ENCODE measurements at regions not wholly inside any gene's neighbourhood (a gene's known extent, or its start where the extent isn't known, plus 50 kb on each side); places are given as distances from the start of the nearest gene placed in this dataset.
A peak's percentile ranks its signal among the peaks of the same experiment; 100 is the strongest.

DNA sequence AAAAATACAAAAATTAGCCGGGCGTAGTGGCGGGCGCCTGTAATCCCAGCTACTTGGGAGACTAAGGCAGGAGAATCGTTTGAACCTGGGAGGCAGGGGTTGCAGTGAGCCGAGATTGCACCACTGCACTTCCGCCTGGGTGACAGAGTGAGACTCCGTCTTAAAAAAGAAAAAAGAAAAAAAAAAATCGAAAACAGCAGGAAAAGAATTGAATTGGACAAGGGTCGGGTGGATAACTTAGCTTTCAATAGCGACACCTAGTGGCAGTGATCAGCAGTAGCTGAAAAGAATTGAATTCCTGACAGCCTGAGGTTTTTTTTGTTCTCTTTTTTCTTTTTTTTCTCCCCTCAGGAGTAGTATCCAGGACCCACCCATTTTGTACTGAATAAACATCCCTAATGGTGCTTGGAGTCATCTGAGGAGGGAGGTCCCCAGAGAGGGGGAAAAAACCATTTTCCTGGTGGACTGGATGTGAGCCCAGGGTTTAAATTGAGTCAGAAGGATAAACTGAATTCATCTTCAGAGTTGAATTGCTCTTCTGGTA, 55.1 kb downstream of the CYCS start:
- Histone ChIP-seq H3K9ac (ENCODE audit: low read depth in 1 of 2, low read length in 2 of 2) (peak overlapping the region; percentile 6), H3K36me3 (ENCODE audit: control insufficient read depth in 2 of 2, insufficient read depth in 2 of 2, low read length in 2 of 2) (no peaks in the 10 kb centered on the region), H3K4me1 (ENCODE audit: control insufficient read depth in 2 of 2, insufficient read depth in 2 of 2, low read length in 2 of 2) (no peaks in the 10 kb centered on the region), H3K27ac (ENCODE audit: low read depth in 2 of 2, low read length in 2 of 2) (no peak overlapping the region), H3K27me3 (ENCODE audit: control insufficient read depth in 2 of 2, insufficient read depth in 2 of 2, low read length in 2 of 2) (no peaks in the 10 kb centered on the region), H3K4me3 (ENCODE audit: low read length in 2 of 2) (peak overlapping the region; percentile 40 to 50), H3K9me3 (ENCODE audit: control insufficient read depth in 2 of 2, low read length in 2 of 2) (no peaks in the 10 kb centered on the region)

DNA sequence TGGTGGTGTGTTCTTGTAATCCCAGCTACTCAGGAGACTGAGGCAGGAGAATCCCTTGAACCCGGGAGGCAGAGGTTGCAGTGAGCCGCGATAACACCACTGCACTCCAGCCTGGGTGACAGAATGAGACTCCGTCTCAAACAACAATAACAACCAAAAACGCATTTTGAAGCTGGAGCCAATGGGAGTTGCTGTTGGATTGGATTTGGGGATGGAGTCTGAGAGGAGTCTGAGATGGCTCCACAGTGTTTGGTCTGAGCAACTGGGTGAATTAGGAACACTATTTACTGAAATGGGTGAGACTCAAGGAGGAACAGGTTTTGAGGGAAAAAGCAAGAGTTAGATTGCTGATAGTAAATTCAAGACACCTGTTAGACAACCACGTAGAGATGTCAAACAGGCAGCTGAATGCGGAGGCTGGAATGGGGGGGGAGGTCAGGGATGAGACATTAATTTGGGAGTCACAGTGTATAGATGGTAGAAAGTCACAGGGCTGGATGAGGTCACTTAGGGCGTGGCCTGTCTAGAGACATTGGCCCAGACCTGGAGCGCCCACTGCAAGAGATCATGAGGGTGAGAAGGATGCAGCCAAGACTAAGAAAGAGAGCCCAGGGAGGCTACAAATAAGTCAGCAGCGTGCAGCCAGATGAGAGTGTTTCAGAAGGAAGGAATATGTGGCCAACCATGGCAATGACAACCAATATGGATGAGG, 56.4 kb downstream of the CYCS start:
- Histone ChIP-seq H3K9me3 (ENCODE audit: control insufficient read depth in 2 of 2, low read length in 2 of 2) (no peaks in the 10 kb centered on the region), H3K27ac (ENCODE audit: low read depth in 2 of 2, low read length in 2 of 2) (no peak overlapping the region), H3K9ac (ENCODE audit: low read depth in 1 of 2, low read length in 2 of 2) (no peak overlapping the region), H3K36me3 (ENCODE audit: control insufficient read depth in 2 of 2, insufficient read depth in 2 of 2, low read length in 2 of 2) (no peaks in the 10 kb centered on the region), H3K4me3 (ENCODE audit: low read length in 2 of 2) (no peak overlapping the region), H3K4me1 (ENCODE audit: control insufficient read depth in 2 of 2, insufficient read depth in 2 of 2, low read length in 2 of 2) (no peaks in the 10 kb centered on the region), H3K27me3 (ENCODE audit: control insufficient read depth in 2 of 2, insufficient read depth in 2 of 2, low read length in 2 of 2) (no peaks in the 10 kb centered on the region)

DNA sequence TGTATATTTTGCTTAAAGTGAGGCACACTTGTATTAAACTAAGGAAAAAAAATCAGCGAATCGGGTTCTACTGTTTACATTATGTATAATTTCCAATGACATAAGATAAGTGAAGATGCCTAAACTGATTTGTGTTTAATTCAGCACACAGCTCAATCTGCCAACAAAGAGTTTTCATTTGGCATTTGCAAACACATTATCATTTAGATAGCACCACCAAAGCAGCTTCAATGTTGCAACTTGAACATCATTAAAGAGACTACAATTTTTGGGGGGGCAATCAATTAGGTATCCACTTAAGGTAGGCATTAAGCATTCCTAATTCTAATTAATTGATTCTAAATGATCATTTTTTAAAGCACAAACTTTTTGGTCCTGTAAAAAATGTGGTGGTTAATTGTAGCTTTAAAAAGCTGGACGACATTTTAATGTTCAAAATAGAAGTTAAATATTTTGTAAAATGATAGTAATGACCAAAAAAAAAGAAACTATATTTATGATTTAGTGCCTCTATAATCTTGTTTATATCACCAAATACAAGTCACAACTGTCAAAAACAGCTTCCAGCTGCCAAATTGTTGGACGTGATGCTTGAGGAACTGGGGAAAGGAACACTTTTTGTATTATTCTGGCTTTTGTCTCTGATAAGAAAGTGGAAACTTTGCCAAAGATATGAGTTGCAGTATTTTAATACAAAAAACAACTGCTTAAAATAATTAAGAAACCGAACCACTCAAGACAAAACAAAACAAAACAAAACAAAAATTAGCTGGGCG, 57.1 kb downstream of the CYCS start:
- Histone ChIP-seq H3K4me3 (ENCODE audit: low read length in 2 of 2) (no peak overlapping the region), H3K27ac (ENCODE audit: low read depth in 2 of 2, low read length in 2 of 2) (no peak overlapping the region), H3K27me3 (ENCODE audit: control insufficient read depth in 2 of 2, insufficient read depth in 2 of 2, low read length in 2 of 2) (no peaks in the 10 kb centered on the region), H3K9ac (ENCODE audit: low read depth in 1 of 2, low read length in 2 of 2) (no peak overlapping the region), H3K4me1 (ENCODE audit: control insufficient read depth in 2 of 2, insufficient read depth in 2 of 2, low read length in 2 of 2) (no peaks in the 10 kb centered on the region), H3K9me3 (ENCODE audit: control insufficient read depth in 2 of 2, low read length in 2 of 2) (no peaks in the 10 kb centered on the region), H3K36me3 (ENCODE audit: control insufficient read depth in 2 of 2, insufficient read depth in 2 of 2, low read length in 2 of 2) (no peaks in the 10 kb centered on the region)

DNA sequence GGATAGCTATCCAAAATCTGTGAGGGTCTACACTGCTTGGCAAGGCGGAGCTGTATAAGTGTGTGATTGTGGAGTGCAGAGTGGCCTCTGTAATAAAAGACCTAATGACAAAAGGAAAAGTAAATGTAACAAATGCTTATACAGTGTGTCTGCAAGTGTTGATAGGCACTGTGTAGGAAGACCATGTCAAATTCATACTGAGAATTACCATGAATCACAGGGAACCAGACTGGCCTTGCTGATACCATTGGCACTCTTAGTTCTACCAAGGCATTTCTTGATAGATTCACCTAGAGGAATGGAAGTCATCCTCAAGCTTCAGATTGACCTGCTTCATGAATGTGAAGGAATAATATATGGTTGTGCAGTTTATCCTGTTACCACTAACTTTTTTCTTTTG, 58.8 kb downstream of the CYCS start:
- no peaks in the 10 kb centered on the region for H3K27me3 ChIP-seq (ENCODE audit: control insufficient read depth in 2 of 2, insufficient read depth in 2 of 2, low read length in 2 of 2)
- no peaks in the 10 kb centered on the region for H3K4me1 ChIP-seq (ENCODE audit: control insufficient read depth in 2 of 2, insufficient read depth in 2 of 2, low read length in 2 of 2)
- H3K4me3 ChIP-seq (ENCODE audit: low read length in 2 of 2): no peak overlapping the region
- H3K27ac ChIP-seq (ENCODE audit: low read depth in 2 of 2, low read length in 2 of 2): no peak overlapping the region
- no peaks in the 10 kb centered on the region for H3K9me3 ChIP-seq (ENCODE audit: control insufficient read depth in 2 of 2, low read length in 2 of 2)
- H3K9ac ChIP-seq (ENCODE audit: low read depth in 1 of 2, low read length in 2 of 2): no peak overlapping the region
- H3K36me3 ChIP-seq (ENCODE audit: control insufficient read depth in 2 of 2, insufficient read depth in 2 of 2, low read length in 2 of 2): no peaks in the 10 kb centered on the region

DNA sequence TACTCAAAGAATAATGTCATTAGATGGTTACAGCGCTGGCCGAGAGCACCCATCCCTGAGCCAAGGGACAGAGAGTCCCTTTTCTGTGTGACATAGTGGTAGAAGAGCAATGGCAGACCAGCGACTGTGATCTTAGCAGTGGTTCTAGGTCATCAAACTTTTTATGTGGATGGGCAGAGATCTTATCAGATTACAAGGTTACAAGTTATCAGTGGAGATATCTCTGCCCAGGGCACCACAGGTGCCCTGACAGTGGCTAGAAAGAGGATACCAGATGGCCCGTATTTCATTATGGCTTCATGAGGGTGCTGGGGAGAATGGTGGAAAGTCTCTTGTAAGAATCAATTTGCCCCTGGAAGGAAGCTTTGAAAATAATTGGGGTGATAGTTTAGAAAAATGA, 62.7 kb downstream of the CYCS start:
- Histone ChIP-seq H3K9me3 (ENCODE audit: control insufficient read depth in 2 of 2, low read length in 2 of 2) (no peaks in the 10 kb centered on the region), H3K27me3 (ENCODE audit: control insufficient read depth in 2 of 2, insufficient read depth in 2 of 2, low read length in 2 of 2) (peaks cover 0 to 2% of the 10 kb centered on the region in 2 donors), H3K36me3 (ENCODE audit: control insufficient read depth in 2 of 2, insufficient read depth in 2 of 2, low read length in 2 of 2) (no peaks in the 10 kb centered on the region), H3K9ac (ENCODE audit: low read depth in 1 of 2, low read length in 2 of 2) (no peak overlapping the region), H3K4me1 (ENCODE audit: control insufficient read depth in 2 of 2, insufficient read depth in 2 of 2, low read length in 2 of 2) (no peaks in the 10 kb centered on the region), H3K4me3 (ENCODE audit: low read length in 2 of 2) (no peak overlapping the region), H3K27ac (ENCODE audit: low read depth in 2 of 2, low read length in 2 of 2) (no peak overlapping the region)

DNA sequence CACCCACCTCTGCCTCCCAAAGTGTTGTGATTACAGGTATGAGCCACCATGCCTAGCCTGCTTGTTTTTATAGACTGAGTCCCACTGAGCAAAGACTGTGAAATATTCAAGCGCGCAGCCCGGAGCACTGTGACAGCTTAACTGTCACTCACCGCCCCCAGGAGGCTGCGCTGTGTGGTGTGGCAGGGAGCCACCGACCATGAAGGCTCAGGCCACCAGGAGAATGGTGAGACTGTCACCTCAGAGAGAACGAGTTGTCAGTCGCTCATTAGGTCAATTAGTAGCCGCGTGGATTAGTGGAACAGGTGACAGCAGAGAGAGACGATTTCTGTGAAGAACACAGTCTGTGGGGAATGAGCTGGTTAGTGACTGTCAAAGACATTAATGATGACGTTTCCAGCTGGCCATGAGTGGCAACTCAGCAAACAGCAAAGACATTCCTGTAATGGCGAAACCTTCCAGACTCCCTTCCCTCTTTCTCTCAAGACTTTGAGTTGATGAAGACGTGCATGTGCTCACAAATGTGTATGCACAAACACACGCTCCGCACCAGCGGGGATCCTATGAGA, 64.5 kb downstream of the CYCS start:
- no peak overlapping the region for H3K4me3 ChIP-seq (ENCODE audit: low read length in 2 of 2)
- no peaks in the 10 kb centered on the region for H3K36me3 ChIP-seq (ENCODE audit: control insufficient read depth in 2 of 2, insufficient read depth in 2 of 2, low read length in 2 of 2)
- no peak overlapping the region for H3K9ac ChIP-seq (ENCODE audit: low read depth in 1 of 2, low read length in 2 of 2)
- no peaks in the 10 kb centered on the region for H3K4me1 ChIP-seq (ENCODE audit: control insufficient read depth in 2 of 2, insufficient read depth in 2 of 2, low read length in 2 of 2)
- H3K9me3 ChIP-seq (ENCODE audit: control insufficient read depth in 2 of 2, low read length in 2 of 2): no peaks in the 10 kb centered on the region
- no peak overlapping the region for H3K27ac ChIP-seq (ENCODE audit: low read depth in 2 of 2, low read length in 2 of 2)
- peaks cover 0 to 2% of the 10 kb centered on the region in 2 donors for H3K27me3 ChIP-seq (ENCODE audit: control insufficient read depth in 2 of 2, insufficient read depth in 2 of 2, low read length in 2 of 2)

DNA sequence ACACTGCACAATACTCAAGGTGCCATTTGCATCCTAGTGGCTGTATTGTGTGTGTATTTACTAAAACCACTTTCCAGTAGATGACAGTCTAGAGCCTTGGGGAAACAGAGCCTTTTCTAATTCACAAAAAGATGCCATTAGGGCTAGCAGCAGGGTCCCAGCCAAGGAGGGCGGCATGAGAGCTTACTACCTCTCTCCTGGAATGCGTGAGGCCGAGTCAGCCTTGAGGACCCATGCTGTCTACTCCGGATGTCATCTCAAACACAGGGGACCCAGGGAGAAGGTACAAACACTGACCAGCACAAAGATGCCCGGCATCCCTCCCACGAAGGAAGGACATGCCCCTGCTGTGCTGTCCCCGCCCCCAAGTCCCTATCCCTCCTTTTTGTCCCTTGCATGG, 65.5 kb downstream of the CYCS start:
- Histone ChIP-seq H3K9me3 (ENCODE audit: control insufficient read depth in 2 of 2, low read length in 2 of 2) (no peaks in the 10 kb centered on the region), H3K9ac (ENCODE audit: low read depth in 1 of 2, low read length in 2 of 2) (no peak overlapping the region), H3K27ac (ENCODE audit: low read depth in 2 of 2, low read length in 2 of 2) (no peak overlapping the region), H3K36me3 (ENCODE audit: control insufficient read depth in 2 of 2, insufficient read depth in 2 of 2, low read length in 2 of 2) (no peaks in the 10 kb centered on the region), H3K4me1 (ENCODE audit: control insufficient read depth in 2 of 2, insufficient read depth in 2 of 2, low read length in 2 of 2) (no peaks in the 10 kb centered on the region), H3K4me3 (ENCODE audit: low read length in 2 of 2) (no peak overlapping the region), H3K27me3 (ENCODE audit: control insufficient read depth in 2 of 2, insufficient read depth in 2 of 2, low read length in 2 of 2) (peaks cover 0 to 2% of the 10 kb centered on the region in 2 donors)

DNA sequence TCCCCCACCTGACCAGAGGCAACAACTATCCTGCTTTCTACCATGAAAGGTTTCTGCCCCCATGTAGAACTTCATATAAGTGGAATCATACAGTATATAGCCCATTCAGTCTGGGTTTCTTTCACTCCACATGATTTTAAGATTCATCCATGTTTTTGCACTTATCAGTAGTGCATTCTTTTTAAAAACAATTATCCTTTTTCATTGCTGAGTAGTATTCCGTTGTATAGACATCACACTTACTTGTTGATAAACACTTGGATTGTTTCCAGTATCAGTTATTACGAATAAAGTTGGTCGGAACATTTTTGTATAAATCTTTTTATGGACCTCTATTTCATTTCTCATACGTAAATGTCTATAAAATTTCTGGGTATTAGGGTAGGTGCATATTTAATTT, 68.7 kb downstream of the CYCS start:
- Histone ChIP-seq H3K9ac (ENCODE audit: low read depth in 1 of 2, low read length in 2 of 2) (no peak overlapping the region), H3K9me3 (ENCODE audit: control insufficient read depth in 2 of 2, low read length in 2 of 2) (no peaks in the 10 kb centered on the region), H3K4me3 (ENCODE audit: low read length in 2 of 2) (no peak overlapping the region), H3K36me3 (ENCODE audit: control insufficient read depth in 2 of 2, insufficient read depth in 2 of 2, low read length in 2 of 2) (no peaks in the 10 kb centered on the region), H3K4me1 (ENCODE audit: control insufficient read depth in 2 of 2, insufficient read depth in 2 of 2, low read length in 2 of 2) (no peaks in the 10 kb centered on the region), H3K27me3 (ENCODE audit: control insufficient read depth in 2 of 2, insufficient read depth in 2 of 2, low read length in 2 of 2) (peaks cover 0 to 2% of the 10 kb centered on the region in 2 donors), H3K27ac (ENCODE audit: low read depth in 2 of 2, low read length in 2 of 2) (no peak overlapping the region)

DNA sequence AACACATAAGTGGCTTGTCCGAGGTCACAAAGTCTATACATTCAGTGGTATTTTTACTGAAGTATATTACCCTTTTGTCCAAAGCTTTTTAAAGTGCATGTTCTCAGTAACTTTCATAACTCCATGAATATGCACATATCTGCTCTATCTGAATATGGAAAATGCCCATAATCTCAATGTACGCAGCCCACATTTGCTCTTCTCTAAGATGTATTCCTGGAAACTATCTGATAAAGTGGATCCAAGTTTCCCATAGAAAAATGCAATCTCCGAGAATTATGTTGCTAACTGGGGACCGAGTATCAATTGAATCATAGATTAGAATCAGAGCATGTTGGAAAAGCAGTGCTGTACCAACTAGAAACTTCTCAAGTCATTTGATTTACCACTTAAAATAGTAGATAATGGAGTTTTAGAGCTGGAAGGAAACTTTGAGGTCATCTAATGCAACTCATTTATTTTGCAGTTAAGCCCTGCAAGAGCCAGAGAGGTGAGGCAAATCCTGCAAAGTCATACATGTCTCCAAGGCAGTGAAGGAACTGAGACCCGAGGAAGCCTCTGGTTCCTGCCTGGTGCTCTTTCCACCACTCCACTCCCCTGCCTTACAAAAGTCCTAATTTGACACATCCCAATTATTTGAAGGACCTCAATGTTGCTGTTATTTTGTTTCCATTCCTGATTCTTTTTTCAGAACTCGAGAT, 69.4 kb downstream of the CYCS start:
- H3K4me1 ChIP-seq (ENCODE audit: control insufficient read depth in 2 of 2, insufficient read depth in 2 of 2, low read length in 2 of 2): no peaks in the 10 kb centered on the region
- no peaks in the 10 kb centered on the region for H3K9me3 ChIP-seq (ENCODE audit: control insufficient read depth in 2 of 2, low read length in 2 of 2)
- peaks cover 0 to 1% of the 10 kb centered on the region in 2 donors for H3K27me3 ChIP-seq (ENCODE audit: control insufficient read depth in 2 of 2, insufficient read depth in 2 of 2, low read length in 2 of 2)
- no peak overlapping the region for H3K27ac ChIP-seq (ENCODE audit: low read depth in 2 of 2, low read length in 2 of 2)
- no peak overlapping the region for H3K9ac ChIP-seq (ENCODE audit: low read depth in 1 of 2, low read length in 2 of 2)
- no peaks in the 10 kb centered on the region for H3K36me3 ChIP-seq (ENCODE audit: control insufficient read depth in 2 of 2, insufficient read depth in 2 of 2, low read length in 2 of 2)
- no peak overlapping the region for H3K4me3 ChIP-seq (ENCODE audit: low read length in 2 of 2)
